HepG2 (cell line): ENCODE measurements at regions not wholly inside any gene's neighbourhood (a gene's known extent, or its start where the extent isn't known, plus 50 kb on each side); places are given as distances from the start of the nearest gene placed in this dataset.

Experiments used
- ATAC-seq: fragments of 200-7000 bp; cut with Tn5 transposase; 3 replicates; pipeline ENCODE4 v1.9.1; 2020; ENCODE audit warnings: mild to moderate bottlenecking, moderate library complexity
- BruUV-seq: library from RNA; stranded (reverse); fragments of 400-500 nt; replicated peaks from 2 replicates; lab custom pipeline; 2021; lab: Mats Ljungman, UMichigan
- CTCF ChIA-PET: fragments of 300-600 bp; formaldehyde crosslinking; extraction: SDS; loops from one replicate; lab custom pipeline; 2021; ENCODE audit warnings: low total read pairs, inconsistent platforms, low intra/inter-chr PET ratio; lab: Yijun Ruan, JAX
- POLR2A ChIA-PET: fragments of 350-600 bp; sonication (Branson Sonifier 250); formaldehyde crosslinking; loops from one replicate; lab custom pipeline; 2020; ENCODE audit warnings: antibody characterized with exemption, inconsistent platforms; lab: Yijun Ruan, JAX
- DNase-seq: peaks from one replicate; pipeline ENCODE4 v3.0.0-alpha.2; 2015; ENCODE audit warnings: low spot score
- FAIRE-seq: peaks from 3 replicates; lab custom pipeline; 2011; peaks lifted over from hg19 to GRCh38; lab: Jason Lieb, UNC
- H2AFZ ChIP-seq: one replicate; pipeline ENCODE4 v1.6.1; 2011; ENCODE audit warnings: low read length, inconsistent platforms
- H3K27ac ChIP-seq: fragments of 300-600 bp; 3 replicates; pipeline ENCODE4 v1.8.0; 2011; ENCODE audit warnings: mixed run types, mild to moderate bottlenecking, mixed read lengths, low read length, inconsistent platforms; ENCODE audit not compliant: insufficient read depth; ENCODE audit errors: extremely low read length
- H3K27me3 ChIP-seq, 2 experiments: fragments of 200-600 bp in 1 of 2; 2 replicates in 1 of 2; 3 replicates in 1 of 2; pipeline versions ENCODE4 v1.6.0 to v1.8.0; 2011; ENCODE audit warnings: low read length in 2 of 2, mild to moderate bottlenecking in 2 of 2, moderate library complexity in 2 of 2, inconsistent platforms in 1 of 2; ENCODE audit not compliant: insufficient read depth in 2 of 2, control insufficient read depth in 1 of 2
- H3K36me3 ChIP-seq, 2 experiments: fragments of 200-600 bp in 1 of 2; replicated peaks in 1 of 2; 2 replicates in 1 of 2; 3 replicates in 1 of 2; pipeline versions ENCODE4 v1.5.1 to v1.8.0; 2011; ENCODE audit warnings: low read length in 2 of 2, inconsistent platforms in 1 of 2; ENCODE audit not compliant: insufficient read depth in 2 of 2, control insufficient read depth in 1 of 2
- H3K4me1 ChIP-seq: 2 replicates; pipeline ENCODE4 v1.5.1; 2012; ENCODE audit warnings: low read length, inconsistent platforms; ENCODE audit not compliant: insufficient read depth
- H3K4me2 ChIP-seq: 2 replicates; pipeline ENCODE4 v1.6.0; 2011; ENCODE audit warnings: low read depth, low read length, inconsistent platforms
- H3K4me3 ChIP-seq, 3 experiments: fragments of 200-600 bp in 1 of 3; sonication (generic), shearing (Covaris generic) in 1 of 3; replicated peaks in 1 of 3; 2 replicates each; pipeline ENCODE4 v1.5.1; 2011 to 2016; ENCODE audit warnings: low read length in 3 of 3, inconsistent platforms in 2 of 3, low read depth in 2 of 3, mild to moderate bottlenecking in 2 of 3, control low read depth in 1 of 3, mixed read lengths in 1 of 3; ENCODE audit not compliant: insufficient read depth in 1 of 3
- H3K79me2 ChIP-seq: one replicate; pipeline ENCODE4 v1.6.1; 2011; ENCODE audit warnings: low read length, inconsistent platforms; ENCODE audit not compliant: insufficient read depth
- H3K9ac ChIP-seq: 2 replicates; pipeline ENCODE4 v1.6.0; 2011; ENCODE audit warnings: mild to moderate bottlenecking, low read depth, low read length, inconsistent platforms; ENCODE audit not compliant: insufficient read depth
- H3K9me3 ChIP-seq: 2 replicates; pipeline ENCODE4 v1.5.1; 2012; ENCODE audit warnings: mild to moderate bottlenecking, low read length
- H4K20me1 ChIP-seq: 2 replicates; pipeline ENCODE4 v1.6.0; 2011; ENCODE audit warnings: inconsistent platforms, mild to moderate bottlenecking, low read length, moderate library complexity; ENCODE audit not compliant: insufficient read depth
- BRCA1 ChIP-seq: sonication (generic); formaldehyde crosslinking; IDR thresholded peaks from 2 replicates; pipeline ENCODE4 v1.4.0; 2020; ENCODE audit warnings: missing genetic modification reagents
- CREB1 ChIP-seq, 2 experiments: fragments of 450-650 bp in 1 of 2; IDR thresholded peaks; 2 replicates each; pipeline ENCODE4 v1.6.1; 2016 to 2017; ENCODE audit warnings: control low read depth in 1 of 2, mild to moderate bottlenecking in 1 of 2, missing compliant biosample characterization in 1 of 2, missing genetic modification characterization in 1 of 2
- DBP ChIP-seq: sonication (generic); formaldehyde crosslinking; IDR thresholded peaks from 2 replicates; pipeline ENCODE4 v1.4.0; 2020; ENCODE audit warnings: missing genetic modification reagents; ENCODE audit errors: not compliant biosample characterization
- ELF4 ChIP-seq: sonication (generic); formaldehyde crosslinking; IDR thresholded peaks from 2 replicates; pipeline ENCODE4 v1.5.0; 2020; ENCODE audit warnings: missing genetic modification reagents, mild to moderate bottlenecking, moderate library complexity, borderline replicate concordance
- HNF1B ChIP-seq: sonication (generic); formaldehyde crosslinking; IDR thresholded peaks from 2 replicates; pipeline ENCODE4 v1.5.1; 2020; ENCODE audit warnings: mild to moderate bottlenecking, moderate library complexity, missing genetic modification reagents
- MXD4 ChIP-seq: IDR thresholded peaks from 2 replicates; pipeline ENCODE4 v1.6.1; 2016; ENCODE audit warnings: mild to moderate bottlenecking, missing biosample characterization, missing genetic modification reagents
- STAT5B ChIP-seq: sonication (generic); formaldehyde crosslinking; IDR thresholded peaks from 2 replicates; pipeline ENCODE4 v1.4.0; 2020; ENCODE audit warnings: missing genetic modification reagents
- TMF1 ChIP-seq: sonication (generic); formaldehyde crosslinking; IDR thresholded peaks from 2 replicates; pipeline ENCODE4 v1.8.1; 2022; ENCODE audit warnings: low read depth, missing genetic modification reagents
- ZNF253 ChIP-seq: sonication (generic); formaldehyde crosslinking; IDR thresholded peaks from 2 replicates; pipeline ENCODE4 v1.8.0; 2022; ENCODE audit warnings: mild to moderate bottlenecking, missing genetic modification reagents, borderline replicate concordance
- ZNF256 ChIP-seq: sonication (generic); formaldehyde crosslinking; conservative IDR thresholded peaks from 2 replicates; pipeline ENCODE4 v1.4.0; 2020; ENCODE audit warnings: missing genetic modification reagents
- ZNF746 ChIP-seq: sonication (generic); formaldehyde crosslinking; IDR thresholded peaks from 2 replicates; pipeline ENCODE4 v1.8.0; 2022; ENCODE audit warnings: mild to moderate bottlenecking, missing genetic modification reagents
- WGBS: methylation state at CpG from one replicate; pipeline ENCODE4 v1.1.6; 2017; ENCODE audit warnings: low lambda C conversion rate; 5-methylcytosine and 5-hydroxymethylcytosine counted together
- in situ Hi-C: cut with HindIII; loops from 2 replicates; pipeline ENCODE4 v1.10.0; 2017; ENCODE audit warnings: low pct_unique_long_range_greater_than_20kb; ENCODE audit not compliant: extremely low pct_ligation_motif_present
- intact Hi-C: fragments of 100-400 bp; cut with micrococcal nuclease; formaldehyde crosslinking; loops from one replicate; pipeline ENCODE4 v1.10.0; 2022; ENCODE audit not compliant: unreplicated experiment
- TF ChIP-seq, protein P1 (sequence below): sonication (generic); formaldehyde crosslinking; IDR thresholded peaks from 2 replicates; pipeline ENCODE4 v1.5.1; 2020; ENCODE audit warnings: mild to moderate bottlenecking, missing genetic modification reagents

DNA sequence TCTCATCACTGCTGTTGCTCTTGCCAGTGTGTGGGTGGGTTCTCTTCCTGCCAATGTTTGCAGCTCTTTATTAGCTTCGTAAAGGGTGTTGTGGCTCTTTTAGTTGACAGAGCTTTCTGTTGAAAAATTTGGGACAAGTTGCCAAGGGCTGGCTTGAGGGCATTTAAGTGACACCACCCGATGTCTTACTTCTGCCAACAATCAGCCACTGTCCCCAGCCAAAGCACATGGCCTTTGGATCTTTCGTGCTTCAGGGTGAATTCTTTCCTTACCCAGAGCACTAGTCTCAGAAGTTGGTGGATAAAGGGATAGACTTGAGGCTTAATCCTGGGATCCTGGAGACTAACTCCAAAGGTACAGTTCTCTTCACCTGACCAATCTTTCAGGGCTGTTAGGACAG, 113.6 kb downstream of the SOX3 start:
- no peak overlapping the region for H3K4me3 ChIP-seq
- intact Hi-C loops = no loop called here
- H3K27me3 ChIP-seq = no peaks in the 10 kb centered on the region
- no peak overlapping the region for H2AFZ ChIP-seq
- no peak for FAIRE-seq
- ChIA-PET POLR2A (no interaction called here), CTCF (no interaction called here)
- H3K79me2 ChIP-seq = no peaks in the 10 kb centered on the region
- H3K27ac ChIP-seq = no peak overlapping the region
- no peaks in the 10 kb centered on the region for H4K20me1 ChIP-seq
- no peak overlapping the region for H3K4me2 ChIP-seq
- H3K4me1 ChIP-seq = no peaks in the 10 kb centered on the region
- no TSS peak for BruUV-seq
- H3K9me3 ChIP-seq = no peaks in the 10 kb centered on the region
- TF ChIP-seq DBP (CRISPR knock-in tag) = no peak
- no peak for TF ChIP-seq ZNF253 (CRISPR knock-in tag)
- no peak for TF ChIP-seq ZNF256 (CRISPR knock-in tag)
- TF ChIP-seq TMF1 (CRISPR knock-in tag) = no peak
- TF ChIP-seq ZNF746 = no peak
- no peak for TF ChIP-seq BRCA1 (CRISPR knock-in tag)
- no peak for TF ChIP-seq STAT5B
- TF ChIP-seq HNF1B (CRISPR knock-in tag) = no peak
- no peak for TF ChIP-seq ELF4 (CRISPR knock-in tag)
- TF ChIP-seq MXD4 = no peak
- no peak for TF ChIP-seq CREB1 (IDR thresholded peaks at IDR 0.05)
- no peak for TF ChIP-seq CREB1 (CRISPR knock-in tag; IDR thresholded peaks at IDR 0.05)
- TF ChIP-seq, protein P1, sequence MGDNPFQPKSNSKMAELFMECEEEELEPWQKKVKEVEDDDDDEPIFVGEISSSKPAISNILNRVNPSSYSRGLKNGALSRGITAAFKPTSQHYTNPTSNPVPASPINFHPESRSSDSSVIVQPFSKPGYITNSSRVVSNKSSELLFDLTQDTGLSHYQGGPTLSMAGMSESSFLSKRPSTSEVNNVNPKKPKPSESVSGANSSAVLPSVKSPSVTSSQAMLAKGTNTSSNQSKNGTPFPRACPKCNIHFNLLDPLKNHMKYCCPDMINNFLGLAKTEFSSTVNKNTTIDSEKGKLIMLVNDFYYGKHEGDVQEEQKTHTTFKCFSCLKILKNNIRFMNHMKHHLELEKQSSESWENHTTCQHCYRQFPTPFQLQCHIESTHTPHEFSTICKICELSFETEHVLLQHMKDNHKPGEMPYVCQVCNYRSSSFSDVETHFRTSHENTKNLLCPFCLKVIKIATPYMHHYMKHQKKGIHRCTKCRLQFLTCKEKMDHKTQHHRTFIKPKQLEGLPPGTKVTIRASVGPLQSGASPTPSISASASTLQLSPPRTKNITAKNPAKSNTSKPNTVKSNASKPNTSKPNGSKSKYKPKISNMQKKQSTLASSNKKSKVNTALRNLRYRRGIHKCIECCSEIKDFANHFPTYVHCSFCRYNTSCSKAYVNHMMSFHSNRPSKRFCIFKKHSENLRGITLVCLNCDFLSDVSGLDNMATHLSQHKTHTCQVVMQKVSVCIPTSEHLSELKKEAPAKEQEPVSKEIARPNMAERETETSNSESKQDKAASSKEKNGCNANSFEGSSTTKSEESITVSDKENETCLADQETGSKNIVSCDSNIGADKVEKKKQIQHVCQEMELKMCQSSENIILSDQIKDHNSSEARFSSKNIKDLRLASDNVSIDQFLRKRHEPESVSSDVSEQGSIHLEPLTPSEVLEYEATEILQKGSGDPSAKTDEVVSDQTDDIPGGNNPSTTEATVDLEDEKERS (CRISPR knock-in tag) = no peak
- ATAC-seq = no peak
- 0% methylated on average over 1 of the region's 3 CpGs for WGBS
- no peaks in the 10 kb centered on the region for H3K36me3 ChIP-seq
- H3K9ac ChIP-seq = no peak overlapping the region
- in situ Hi-C loops = no loop called here
- DNase-seq = no peak
